IMR-90 (cell line): ENCODE measurements at regions not wholly inside any gene's neighbourhood (a gene's known extent, or its start where the extent isn't known, plus 50 kb on each side); places are given as distances from the start of the nearest gene placed in this dataset.
"Not testable (repeated sequence)": the region's sequence is repeated elsewhere in the genome, so short reads cannot be mapped to it uniquely, and the experiment has no call there.

ENCODE experiments used
- ATAC-seq: fragments of 200-7000 bp; cut with Tn5 transposase; 2 replicates; pipeline ENCODE4 v1.9.1; 2020; ENCODE audit warnings: low read depth, mild to moderate bottlenecking, moderate library complexity
- BruUV-seq: library from RNA; stranded (reverse); fragments of 400-500 nt; replicated peaks from 2 replicates; lab custom pipeline; 2021; lab: Mats Ljungman, UMichigan
- CTCF ChIA-PET: fragments of 300-600 bp; formaldehyde crosslinking; extraction: SDS; loops from one replicate; lab custom pipeline; 2021; ENCODE audit warnings: antibody characterized with exemption; lab: Yijun Ruan, JAX
- POLR2A ChIA-PET: fragments of 300-600 bp; sonication (Branson Sonifier 250); formaldehyde crosslinking; loops from one replicate; lab custom pipeline; 2022; ENCODE audit warnings: antibody characterized with exemption; ENCODE audit not compliant: unreplicated experiment; lab: Charles Lee
- DNase-seq: peaks from one replicate; pipeline ENCODE4 v3.0.0; 2013
- H2AFZ ChIP-seq: replicated peaks from 2 replicates; pipeline ENCODE3; 2013; ENCODE audit warnings: low read length, mild to moderate bottlenecking; ENCODE audit not compliant: poor library complexity
- H2AK5ac ChIP-seq: 2 replicates; pipeline ENCODE4 v1.6.1; 2013; ENCODE audit warnings: low read depth, low read length, inconsistent platforms
- H2AK9ac ChIP-seq: replicated peaks from 2 replicates; pipeline ENCODE3; 2013; ENCODE audit warnings: mild to moderate bottlenecking, low read depth, low read length, moderate library complexity; ENCODE audit not compliant: poor library complexity
- H2BK120ac ChIP-seq: 2 replicates; pipeline ENCODE4 v1.6.1; 2013; ENCODE audit warnings: low read depth, low read length, inconsistent platforms
- H2BK15ac ChIP-seq: 3 replicates; pipeline ENCODE4 v1.6.1; 2013; ENCODE audit warnings: low read depth, low read length, inconsistent platforms
- H2BK20ac ChIP-seq: 2 replicates; pipeline ENCODE4 v1.6.1; 2013; ENCODE audit warnings: low read depth, mild to moderate bottlenecking, inconsistent platforms, low read length, moderate library complexity
- H2BK5ac ChIP-seq: 2 replicates; pipeline ENCODE4 v1.6.1; 2013; ENCODE audit warnings: mild to moderate bottlenecking, low read depth, low read length, inconsistent platforms; ENCODE audit not compliant: poor library complexity, severe bottlenecking
- H3K14ac ChIP-seq: replicated peaks from 2 replicates; pipeline ENCODE4 v1.6.1; 2013; ENCODE audit warnings: low read depth, low read length, inconsistent platforms
- H3K18ac ChIP-seq: 2 replicates; pipeline ENCODE4 v1.6.1; 2013; ENCODE audit warnings: low read depth, low read length, control low read depth
- H3K23ac ChIP-seq: 2 replicates; pipeline ENCODE4 v1.6.1; 2013; ENCODE audit warnings: low read depth, low read length, inconsistent platforms
- H3K27ac ChIP-seq: 2 replicates; pipeline ENCODE4 v1.5.1; 2013; ENCODE audit warnings: mild to moderate bottlenecking, control low read depth, low read length; ENCODE audit not compliant: insufficient read depth
- H3K27me3 ChIP-seq: 2 replicates; pipeline ENCODE4 v1.6.1; 2013; ENCODE audit warnings: low read length; ENCODE audit not compliant: control insufficient read depth, insufficient read depth
- H3K36me3 ChIP-seq: 2 replicates; pipeline ENCODE4 v1.6.1; 2013; ENCODE audit warnings: low read length, mixed read lengths; ENCODE audit not compliant: control insufficient read depth, insufficient read depth
- H3K4ac ChIP-seq: 2 replicates; pipeline ENCODE4 v1.6.1; 2013; ENCODE audit warnings: low read depth, low read length, inconsistent platforms
- H3K4me1 ChIP-seq: 2 replicates; pipeline ENCODE4 v1.6.1; 2013; ENCODE audit warnings: low read length, mixed read lengths; ENCODE audit not compliant: control insufficient read depth, insufficient read depth
- H3K4me2 ChIP-seq: 2 replicates; pipeline ENCODE4 v1.6.1; 2013; ENCODE audit warnings: low read depth, mild to moderate bottlenecking, control low read depth, low read length, moderate library complexity
- H3K4me3 ChIP-seq: 2 replicates; pipeline ENCODE4 v1.5.1; 2013; ENCODE audit warnings: low read depth, mild to moderate bottlenecking, control low read depth, low read length, moderate library complexity; ENCODE audit not compliant: insufficient read depth
- H3K56ac ChIP-seq: 2 replicates; pipeline ENCODE4 v1.6.1; 2013; ENCODE audit warnings: low read length, inconsistent platforms; ENCODE audit not compliant: insufficient read depth; ENCODE audit errors: extremely low read depth
- H3K79me1 ChIP-seq, 2 experiments: 2 replicates each; pipeline ENCODE4 v1.6.1; 2013; ENCODE audit warnings: low read length in 2 of 2, inconsistent platforms in 1 of 2, low read depth in 1 of 2
- H3K9ac ChIP-seq: 2 replicates; pipeline ENCODE4 v1.6.1; 2013; ENCODE audit warnings: low read depth, low read length, control low read depth
- H3K9me1 ChIP-seq: 2 replicates; pipeline ENCODE4 v1.6.1; 2013; ENCODE audit warnings: low read length, inconsistent platforms; ENCODE audit not compliant: insufficient read depth
- H3K9me3 ChIP-seq: 2 replicates; pipeline ENCODE4 v1.6.1; 2013; ENCODE audit warnings: low read length; ENCODE audit not compliant: control insufficient read depth, insufficient read depth
- H4K20me1 ChIP-seq: 2 replicates; pipeline ENCODE4 v1.6.1; 2013; ENCODE audit warnings: low read length, inconsistent platforms; ENCODE audit not compliant: insufficient read depth
- H4K5ac ChIP-seq: 2 replicates; pipeline ENCODE4 v1.6.1; 2013; ENCODE audit warnings: mild to moderate bottlenecking, low read depth, low read length, control low read depth
- H4K8ac ChIP-seq, 2 experiments: 2 replicates each; pipeline ENCODE4 v1.6.1; 2013; ENCODE audit warnings: low read depth in 2 of 2, low read length in 2 of 2, control low read depth in 1 of 2, inconsistent platforms in 1 of 2
- H4K91ac ChIP-seq: 2 replicates; pipeline ENCODE4 v1.6.1; 2013; ENCODE audit warnings: low read depth, low read length, inconsistent platforms; ENCODE audit not compliant: insufficient read depth
- dilution Hi-C: fragments of 300-500 bp; cut with HindIII; formaldehyde crosslinking; loops from one replicate; pipeline ENCODE4 v1.14.3; 2018; ENCODE audit warnings: low sequenced_read_pairs; ENCODE audit not compliant: unreplicated experiment
- in situ Hi-C: fragments of 300-500 bp; cut with MboI; formaldehyde crosslinking; loops from 3 replicates; pipeline ENCODE4 v1.14.3; 2019; ENCODE audit warnings: low sequenced_read_pairs, inconsistent platforms, mixed read lengths
- intact Hi-C: fragments of 100-400 bp; cut with micrococcal nuclease; formaldehyde crosslinking; loops from 2 replicates; pipeline ENCODE4 v1.10.0; 2022

DNA sequence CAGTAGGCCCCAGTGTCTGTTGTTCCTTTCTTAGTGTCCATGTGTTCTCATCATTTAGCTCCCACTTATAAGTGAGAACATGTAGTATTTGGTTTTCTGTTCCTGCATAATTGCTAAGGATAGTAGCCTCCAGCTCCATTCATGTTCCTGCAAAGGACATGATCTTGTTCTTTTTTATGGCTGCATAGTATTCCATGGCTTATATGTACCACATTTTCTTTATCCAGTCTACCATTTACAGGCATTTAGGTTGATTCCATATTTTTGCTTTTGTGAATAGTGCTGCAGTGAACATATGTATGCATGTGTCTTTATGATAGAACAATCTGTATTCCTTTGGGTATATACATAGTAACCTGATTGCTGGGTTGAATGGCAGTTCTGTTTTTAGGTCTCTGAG lies 134.4 kb upstream of the MON1B start:
- H3K4me2 ChIP-seq, H3K4me3 ChIP-seq, H2BK5ac ChIP-seq, H3K27me3 ChIP-seq, POLR2A ChIA-PET, H2BK15ac ChIP-seq, H4K8ac ChIP-seq, H3K23ac ChIP-seq, H2BK120ac ChIP-seq, intact Hi-C loops, H3K4ac ChIP-seq, H4K5ac ChIP-seq, H2AFZ ChIP-seq, H3K4me1 ChIP-seq, H2BK20ac ChIP-seq, H3K9me1 ChIP-seq, H3K56ac ChIP-seq, in situ Hi-C loops, H3K18ac ChIP-seq, CTCF ChIA-PET, BruUV-seq, dilution Hi-C loops, H3K79me1 ChIP-seq, H3K14ac ChIP-seq, ATAC-seq, H3K9me3 ChIP-seq, H3K27ac ChIP-seq, H4K91ac ChIP-seq, H2AK5ac ChIP-seq, DNase-seq, H4K20me1 ChIP-seq, H3K9ac ChIP-seq, H2AK9ac ChIP-seq, H3K36me3 ChIP-seq: not testable (repeated sequence)
